Transverse colon (tissue), 4 donors: ENCODE measurements at regions not wholly inside any gene's neighbourhood (a gene's known extent, or its start where the extent isn't known, plus 50 kb on each side); places are given as distances from the start of the nearest gene placed in this dataset.

Experiments used
- EP300 ChIP-seq: sonication (generic); formaldehyde crosslinking; IDR thresholded peaks from one replicate; pipeline ENCODE4 v1.6.1; 2017; ENCODE audit warnings: antibody characterized with exemption, low read depth
- POLR2A ChIP-seq: fragments of 450-650 bp; IDR thresholded peaks from one replicate; pipeline ENCODE4 v1.6.1; 2016; ENCODE audit warnings: antibody characterized with exemption, mild to moderate bottlenecking, moderate library complexity
- POLR2AphosphoS5 ChIP-seq, 3 donors: sonication (generic); formaldehyde crosslinking; IDR thresholded peaks; one replicate each; pipeline ENCODE4 v1.6.1; 2016; ENCODE audit warnings: antibody characterized with exemption in 3 of 3
- TF ChIP-seq, protein P1 (sequence below), 5 experiments: fragments of 200-600 bp in 3 of 5; fragments of 450-650 bp in 2 of 5; sonication (generic) in 3 of 5; IDR thresholded peaks; 1 replicate in 2 of 5; 2 replicates in 3 of 5; pipeline ENCODE4 v1.5.1; 2016 to 2017; ENCODE audit warnings: antibody characterized with exemption in 5 of 5, inconsistent platforms in 3 of 5, mild to moderate bottlenecking in 2 of 5, moderate library complexity in 1 of 5

DNA sequence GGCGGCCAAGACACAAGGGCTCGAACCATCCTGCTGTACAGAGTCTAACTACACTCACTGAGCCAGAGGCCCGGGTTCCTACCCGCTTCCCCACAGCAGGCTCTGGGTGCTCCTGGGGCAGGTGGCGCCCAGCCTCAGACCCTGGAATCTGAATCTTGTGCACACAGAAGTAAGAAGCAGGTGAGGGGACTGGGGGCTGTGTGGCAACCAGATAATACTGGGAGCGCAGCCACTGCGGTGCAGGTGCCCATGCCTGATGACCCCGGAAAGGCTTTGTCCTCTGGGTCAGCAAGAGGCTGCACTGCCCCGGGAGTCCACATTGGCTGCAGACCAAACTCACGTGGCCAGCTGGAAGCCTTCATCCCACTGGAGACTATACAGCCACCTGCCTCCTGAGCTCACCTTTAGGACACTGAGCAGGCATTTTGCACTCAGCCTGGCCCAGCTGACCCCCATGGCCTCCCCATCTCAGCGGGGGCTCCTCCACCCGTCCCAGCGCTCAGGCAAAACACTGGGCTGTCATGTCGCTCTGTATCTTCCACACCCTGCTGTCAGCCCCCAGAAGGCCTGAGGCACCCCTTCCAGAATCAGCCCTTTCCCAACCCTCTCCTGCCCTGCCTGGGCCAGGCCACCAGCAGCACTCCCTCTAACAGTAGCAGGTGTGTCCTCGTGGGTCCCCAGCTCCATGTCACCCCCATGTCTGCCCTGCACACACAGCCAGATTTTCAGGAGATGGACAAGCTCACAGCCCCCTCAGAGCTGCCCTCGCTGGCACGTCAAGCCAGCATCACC, 101.0 kb upstream of the IQSEC1 start:
- TF ChIP-seq, protein P1, sequence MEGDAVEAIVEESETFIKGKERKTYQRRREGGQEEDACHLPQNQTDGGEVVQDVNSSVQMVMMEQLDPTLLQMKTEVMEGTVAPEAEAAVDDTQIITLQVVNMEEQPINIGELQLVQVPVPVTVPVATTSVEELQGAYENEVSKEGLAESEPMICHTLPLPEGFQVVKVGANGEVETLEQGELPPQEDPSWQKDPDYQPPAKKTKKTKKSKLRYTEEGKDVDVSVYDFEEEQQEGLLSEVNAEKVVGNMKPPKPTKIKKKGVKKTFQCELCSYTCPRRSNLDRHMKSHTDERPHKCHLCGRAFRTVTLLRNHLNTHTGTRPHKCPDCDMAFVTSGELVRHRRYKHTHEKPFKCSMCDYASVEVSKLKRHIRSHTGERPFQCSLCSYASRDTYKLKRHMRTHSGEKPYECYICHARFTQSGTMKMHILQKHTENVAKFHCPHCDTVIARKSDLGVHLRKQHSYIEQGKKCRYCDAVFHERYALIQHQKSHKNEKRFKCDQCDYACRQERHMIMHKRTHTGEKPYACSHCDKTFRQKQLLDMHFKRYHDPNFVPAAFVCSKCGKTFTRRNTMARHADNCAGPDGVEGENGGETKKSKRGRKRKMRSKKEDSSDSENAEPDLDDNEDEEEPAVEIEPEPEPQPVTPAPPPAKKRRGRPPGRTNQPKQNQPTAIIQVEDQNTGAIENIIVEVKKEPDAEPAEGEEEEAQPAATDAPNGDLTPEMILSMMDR (IDR thresholded peaks at IDR 0.05): no peak
- no peak for TF ChIP-seq POLR2A
- no peak for TF ChIP-seq POLR2AphosphoS5 (IDR thresholded peaks at IDR 0.05)
- no peak for TF ChIP-seq EP300
